ENCODE measurements at regions not wholly inside any gene's neighbourhood (a gene's known extent, or its start where the extent isn't known, plus 50 kb on each side); places are given as distances from the start of the nearest gene placed in this dataset.

GRCh38 chr7:41501006-41501405 is 201.9 kb downstream of the INHBA start:
- TF ChIP-seq CTCF (IDR thresholded peaks at IDR 0.05): no peak
- no peak for TF ChIP-seq POLR2A (IDR thresholded peaks at IDR 0.05)
